Nephron progenitor cell (in vitro differentiated cells): ENCODE measurements at regions not wholly inside any gene's neighbourhood (a gene's known extent, or its start where the extent isn't known, plus 50 kb on each side); places are given as distances from the start of the nearest gene placed in this dataset.

Experiments
- DNase-seq: peaks from one replicate; pipeline ENCODE4 v3.0.0; 2021
- H3K27ac Mint-ChIP-seq: 2 replicates; pipeline ENCODE4 v1.8.0; 2021; ENCODE audit warnings: mild to moderate bottlenecking, moderate library complexity, mixed read lengths
- H3K27me3 Mint-ChIP-seq: 2 replicates; pipeline ENCODE4 v1.8.0; 2021; ENCODE audit warnings: mild to moderate bottlenecking, low read depth, mixed read lengths; ENCODE audit not compliant: poor library complexity
- H3K36me3 Mint-ChIP-seq: 2 replicates; pipeline ENCODE4 v1.8.0; 2021; ENCODE audit warnings: low read depth, mixed read lengths
- H3K4me1 Mint-ChIP-seq: 2 replicates; pipeline ENCODE4 v1.8.0; 2021; ENCODE audit warnings: mixed read lengths
- H3K4me3 Mint-ChIP-seq: 2 replicates; pipeline ENCODE4 v1.8.0; 2021; ENCODE audit warnings: mild to moderate bottlenecking, moderate library complexity, mixed read lengths
- H3K9me3 Mint-ChIP-seq: 2 replicates; pipeline ENCODE4 v1.8.0; 2021; ENCODE audit warnings: mild to moderate bottlenecking, moderate library complexity, mixed read lengths
- TF ChIP-seq, protein P1 (sequence below): fragments of 200-600 bp; sonication (generic); IDR thresholded peaks from 2 replicates; pipeline ENCODE4 v1.5.0; 2021; ENCODE audit warnings: antibody characterized with exemption

DNA sequence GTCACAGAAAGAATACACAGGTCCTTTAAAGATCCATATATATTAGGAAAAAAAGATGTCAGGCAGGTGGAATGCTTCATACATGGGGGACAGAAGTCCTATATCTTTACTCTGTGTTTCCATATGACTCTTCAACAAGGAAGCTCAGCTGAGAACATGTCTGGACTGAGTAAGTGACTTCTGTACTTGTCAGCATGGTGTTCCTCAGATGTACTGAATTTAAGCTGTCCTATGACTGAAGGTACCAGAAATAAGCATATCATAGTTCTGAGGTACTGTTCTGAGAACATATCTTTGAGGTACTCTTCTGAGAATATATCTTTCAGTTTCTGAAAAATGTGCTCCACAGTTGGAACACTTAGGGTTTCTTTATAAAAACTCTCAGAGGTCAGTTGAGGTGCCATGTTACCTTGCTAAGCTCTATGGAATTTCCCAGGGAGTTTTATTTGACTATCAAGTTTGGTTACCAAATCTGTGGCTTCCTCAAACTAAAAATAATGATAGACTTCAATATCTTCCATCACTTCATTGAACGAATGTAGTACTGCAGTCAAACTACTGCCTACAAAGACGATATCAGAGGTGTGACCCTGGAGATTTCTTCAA, 597.2 kb upstream of the GNPDA2 start:
- Mint-ChIP-seq H3K4me3 (no peak overlapping the region), H3K9me3 (no peaks in the 10 kb centered on the region)

DNA sequence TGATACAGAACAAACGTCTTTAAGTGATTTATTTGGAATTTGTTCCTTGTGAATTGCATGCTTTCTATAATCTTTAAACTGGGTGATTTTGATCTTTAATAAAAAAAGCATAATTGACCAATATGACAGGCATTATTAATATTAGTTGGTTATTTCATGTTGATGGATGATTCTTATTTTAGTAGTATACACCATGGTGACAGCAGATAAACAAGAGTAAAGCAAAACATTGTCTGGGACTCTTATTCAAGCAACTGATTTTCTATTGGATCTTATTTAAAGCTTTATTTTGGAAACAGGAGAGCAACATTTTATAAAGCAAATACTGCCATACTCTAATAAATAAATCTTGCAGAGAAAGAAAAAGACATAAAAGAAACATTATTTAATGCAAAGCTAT, 591.4 kb upstream of the GNPDA2 start:
- Mint-ChIP-seq H3K4me3 (no peak overlapping the region), H3K4me1 (no peaks in the 10 kb centered on the region), H3K27me3 (no peaks in the 10 kb centered on the region), H3K36me3 (no peaks in the 10 kb centered on the region), H3K9me3 (no peaks in the 10 kb centered on the region), H3K27ac (no peak overlapping the region)
- TF ChIP-seq, protein P1, sequence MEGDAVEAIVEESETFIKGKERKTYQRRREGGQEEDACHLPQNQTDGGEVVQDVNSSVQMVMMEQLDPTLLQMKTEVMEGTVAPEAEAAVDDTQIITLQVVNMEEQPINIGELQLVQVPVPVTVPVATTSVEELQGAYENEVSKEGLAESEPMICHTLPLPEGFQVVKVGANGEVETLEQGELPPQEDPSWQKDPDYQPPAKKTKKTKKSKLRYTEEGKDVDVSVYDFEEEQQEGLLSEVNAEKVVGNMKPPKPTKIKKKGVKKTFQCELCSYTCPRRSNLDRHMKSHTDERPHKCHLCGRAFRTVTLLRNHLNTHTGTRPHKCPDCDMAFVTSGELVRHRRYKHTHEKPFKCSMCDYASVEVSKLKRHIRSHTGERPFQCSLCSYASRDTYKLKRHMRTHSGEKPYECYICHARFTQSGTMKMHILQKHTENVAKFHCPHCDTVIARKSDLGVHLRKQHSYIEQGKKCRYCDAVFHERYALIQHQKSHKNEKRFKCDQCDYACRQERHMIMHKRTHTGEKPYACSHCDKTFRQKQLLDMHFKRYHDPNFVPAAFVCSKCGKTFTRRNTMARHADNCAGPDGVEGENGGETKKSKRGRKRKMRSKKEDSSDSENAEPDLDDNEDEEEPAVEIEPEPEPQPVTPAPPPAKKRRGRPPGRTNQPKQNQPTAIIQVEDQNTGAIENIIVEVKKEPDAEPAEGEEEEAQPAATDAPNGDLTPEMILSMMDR, result no peak
- DNase-seq, result no peak

More for the DNA sequence above, 597.2 kb upstream of the GNPDA2 start:
- H3K27ac Mint-ChIP-seq, result no peak overlapping the region
- H3K4me1 Mint-ChIP-seq, result no peaks in the 10 kb centered on the region
- no peaks in the 10 kb centered on the region for H3K27me3 Mint-ChIP-seq
- TF ChIP-seq, protein P1, result no peak
- no peaks in the 10 kb centered on the region for H3K36me3 Mint-ChIP-seq
- DNase-seq, result no peak

DNA sequence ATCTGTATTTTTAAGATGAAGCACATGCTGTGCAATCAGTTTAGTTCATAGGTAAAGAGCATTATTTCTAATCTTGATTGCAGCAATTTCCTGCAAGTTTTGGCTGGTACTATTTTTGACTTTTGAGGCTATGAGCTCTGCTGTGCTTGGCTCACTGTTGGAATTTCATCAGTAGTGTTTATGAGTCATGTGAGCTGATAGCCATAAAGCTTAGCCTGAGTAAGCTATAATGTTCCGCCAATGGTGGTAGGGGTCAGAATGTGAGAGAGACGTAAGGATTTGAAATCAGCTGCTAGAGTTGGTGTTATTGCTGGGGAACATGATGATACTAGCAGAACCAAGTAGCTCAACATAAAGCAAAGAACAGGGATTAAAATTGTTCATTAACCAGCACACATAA, 590.9 kb upstream of the GNPDA2 start:
- Mint-ChIP-seq H3K4me1 (no peaks in the 10 kb centered on the region), H3K27ac (no peak overlapping the region), H3K27me3 (no peaks in the 10 kb centered on the region), H3K36me3 (no peaks in the 10 kb centered on the region), H3K9me3 (peaks cover 3% of the 10 kb centered on the region), H3K4me3 (no peak overlapping the region)
- TF ChIP-seq, protein P1, result no peak
- no peak for DNase-seq

DNA sequence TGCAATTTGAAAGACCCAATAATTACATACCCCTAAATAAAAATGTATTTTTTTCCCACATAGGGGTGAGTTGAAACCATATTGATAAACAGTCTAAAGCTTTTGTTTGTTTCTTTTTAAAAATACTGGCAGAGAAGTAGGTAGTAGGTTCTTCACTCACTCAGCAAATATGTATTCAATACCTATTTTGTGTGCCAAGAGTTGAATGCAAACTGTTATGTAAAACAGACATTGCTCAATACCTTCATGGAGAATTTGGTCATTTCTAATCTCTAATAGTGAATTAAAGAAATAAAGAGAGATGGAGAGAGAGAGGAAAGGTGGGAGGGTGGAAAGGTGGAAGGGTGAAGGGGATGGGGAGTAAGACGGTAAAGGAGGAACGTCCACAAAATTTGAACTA, 589.9 kb upstream of the GNPDA2 start:
- TF ChIP-seq, protein P1, result no peak
- Mint-ChIP-seq H3K4me1 (no peaks in the 10 kb centered on the region), H3K4me3 (no peak overlapping the region), H3K36me3 (no peaks in the 10 kb centered on the region), H3K27me3 (no peaks in the 10 kb centered on the region), H3K27ac (no peak overlapping the region), H3K9me3 (peaks cover 6% of the 10 kb centered on the region)
- DNase-seq, result no peak

DNA sequence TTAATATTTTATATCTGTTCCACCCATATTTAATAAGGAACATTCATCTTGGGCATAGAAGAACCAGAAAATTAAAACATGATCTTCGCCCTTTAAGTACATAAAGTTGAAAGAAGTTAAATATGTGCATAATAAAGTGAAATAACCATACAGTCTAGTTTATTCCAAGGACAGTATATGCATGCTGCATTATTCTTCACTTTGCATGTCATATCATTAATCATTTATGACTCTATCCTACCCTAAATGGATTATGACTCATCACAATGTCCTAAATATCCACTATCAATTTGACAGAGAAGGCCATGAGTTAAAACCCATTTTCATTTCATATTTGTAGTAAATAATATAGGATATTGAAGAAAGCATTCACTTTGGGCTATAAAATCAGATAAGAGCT, 576.5 kb upstream of the GNPDA2 start:
- DNase-seq, result no peak
- H3K9me3 Mint-ChIP-seq, result no peaks in the 10 kb centered on the region
- H3K4me3 Mint-ChIP-seq, result no peak overlapping the region
- peaks cover 4% of the 10 kb centered on the region for H3K27me3 Mint-ChIP-seq
- H3K27ac Mint-ChIP-seq, result no peak overlapping the region
- no peaks in the 10 kb centered on the region for H3K4me1 Mint-ChIP-seq
- TF ChIP-seq, protein P1, result no peak
- no peaks in the 10 kb centered on the region for H3K36me3 Mint-ChIP-seq

DNA sequence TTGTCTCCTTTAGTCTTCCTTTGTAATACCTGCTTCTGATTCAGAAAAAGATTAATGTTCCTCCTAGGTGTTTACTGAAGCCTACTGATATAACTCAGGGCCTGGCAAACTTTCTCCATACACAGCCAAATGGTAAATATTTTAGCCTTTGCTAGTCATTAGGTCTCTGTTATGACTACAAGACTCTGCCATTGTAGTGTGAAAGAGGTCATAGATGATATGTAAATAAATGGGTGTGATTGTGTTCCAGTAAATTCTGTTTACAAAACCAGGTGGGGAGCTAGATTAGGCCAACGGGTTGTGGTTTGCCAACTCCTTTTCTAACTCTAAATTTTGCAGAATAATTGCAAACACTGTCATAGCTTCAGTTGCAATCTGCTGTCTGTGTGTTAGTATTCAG, 568.1 kb upstream of the GNPDA2 start:
- Mint-ChIP-seq H3K4me3 (no peak overlapping the region), H3K36me3 (no peaks in the 10 kb centered on the region), H3K27me3 (no peaks in the 10 kb centered on the region), H3K4me1 (no peaks in the 10 kb centered on the region), H3K9me3 (peaks cover 5% of the 10 kb centered on the region), H3K27ac (no peak overlapping the region)
- TF ChIP-seq, protein P1, result no peak
- DNase-seq, result no peak
